HG03432 (cell line): ENCODE measurements at regions not wholly inside any gene's neighbourhood (a gene's known extent, or its start where the extent isn't known, plus 50 kb on each side); places are given as distances from the start of the nearest gene placed in this dataset.
"Not testable (repeated sequence)": the region's sequence is repeated elsewhere in the genome, so short reads cannot be mapped to it uniquely, and the experiment has no call there.

Source experiments
- ATAC-seq: cut with Tn5 transposase; IDR thresholded peaks from one replicate; pipeline ENCODE4 v1.9.1; 2021; ENCODE audit warnings: mild to moderate bottlenecking, moderate library complexity; ENCODE audit not compliant: unreplicated experiment

GRCh38 chr4:145255311-145255710, 74.9 kb upstream of the OTUD4 start:
- ATAC-seq: not testable (repeated sequence)

DNA sequence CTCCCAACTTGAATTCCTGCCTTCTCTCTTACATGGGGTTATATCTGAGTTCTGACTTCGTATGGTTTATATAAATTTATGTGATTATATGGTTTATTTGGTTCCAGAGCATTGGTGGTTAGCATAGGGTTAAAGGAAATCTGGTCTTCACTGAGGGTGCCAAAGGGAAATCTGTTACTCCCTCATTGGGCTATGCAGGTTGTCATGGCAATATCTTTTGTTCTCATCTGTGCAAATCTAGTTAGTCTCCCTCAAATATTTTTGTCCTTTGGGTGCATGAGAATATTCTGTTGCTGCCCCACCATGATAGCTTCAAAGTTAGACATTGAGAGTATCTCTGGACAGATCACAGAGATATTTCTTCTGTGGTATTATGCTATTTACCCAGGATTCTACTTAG, 71.8 kb upstream of the OTUD4 start:
- ATAC-seq: no peak

GRCh38 chr4:145251391-145251790, 71.0 kb upstream of the OTUD4 start:
- no peak for ATAC-seq

GRCh38 chr4:145248971-145249370, 68.6 kb upstream of the OTUD4 start:
- ATAC-seq: no peak

- ATAC-seq: no peak
Measured at GRCh38 chr4:145248502-145248901, 68.1 kb upstream of the OTUD4 start.

DNA sequence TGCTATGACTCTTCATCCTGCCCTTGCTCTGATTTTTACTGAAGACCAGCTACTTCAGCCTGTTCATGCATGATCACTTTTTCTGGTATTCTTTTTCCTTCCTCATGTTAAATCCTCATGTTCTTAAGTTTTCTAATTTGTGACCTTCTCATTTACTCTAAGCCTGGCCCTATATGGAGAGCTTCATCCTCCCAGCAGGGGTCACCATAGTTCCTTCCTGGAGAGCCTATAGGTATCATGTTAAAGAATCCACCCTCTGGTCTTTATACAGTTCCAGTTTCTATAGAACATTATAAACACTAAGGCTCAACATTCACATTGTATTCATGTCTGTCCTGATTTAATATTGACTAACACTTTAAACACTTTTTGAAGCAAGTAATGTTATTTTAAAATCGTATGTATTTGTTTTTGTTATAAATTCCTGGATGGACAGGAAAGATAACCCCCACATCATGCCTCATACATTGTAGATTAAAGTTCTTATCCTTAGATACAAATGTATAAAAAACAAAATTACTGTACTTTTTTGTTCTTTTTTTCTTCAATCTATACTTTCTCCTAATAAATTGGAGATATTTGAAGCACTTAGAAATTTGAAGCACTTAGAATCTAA, 53.8 kb upstream of the OTUD4 start:
- ATAC-seq: peak; percentile 99

- ATAC-seq: no peak
Measured at GRCh38 chr4:145231906-145232700, 51.7 kb upstream of the OTUD4 start.

DNA sequence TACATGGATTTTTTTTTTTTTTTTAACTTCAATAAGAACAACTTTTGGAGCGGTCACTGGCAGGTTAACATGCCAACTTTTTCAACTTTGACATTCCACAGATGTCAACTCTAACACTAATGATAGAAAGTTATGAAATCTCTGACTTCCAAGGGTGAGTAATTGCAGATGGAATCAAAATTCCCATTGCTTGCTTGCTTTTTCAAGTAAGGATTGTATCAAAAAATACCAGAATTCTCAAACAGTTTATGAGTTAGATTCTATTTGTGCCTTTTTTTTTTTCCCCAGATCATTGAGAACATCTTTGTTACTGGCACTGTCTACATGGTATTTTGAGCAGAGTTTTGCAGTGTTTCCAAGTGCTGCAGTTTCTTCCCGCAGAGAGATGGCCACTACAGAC, 50.3 kb upstream of the OTUD4 start:
- ATAC-seq: no peak
